Subcutaneous abdominal adipose tissue (tissue), 5 donors: ENCODE measurements at regions not wholly inside any gene's neighbourhood (a gene's known extent, or its start where the extent isn't known, plus 50 kb on each side); places are given as distances from the start of the nearest gene placed in this dataset.
"Not testable (repeated sequence)": the region's sequence is repeated elsewhere in the genome, so short reads cannot be mapped to it uniquely, and the experiment has no call there.

Experiments used
- H3K27ac ChIP-seq: one replicate; pipeline ENCODE4 v1.7.0; 2013; ENCODE audit warnings: low read depth, mild to moderate bottlenecking, inconsistent platforms, low read length, moderate library complexity
- H3K27me3 ChIP-seq, 5 donors: one replicate each; pipeline ENCODE4 v1.7.0; 2013; ENCODE audit warnings: low read length in 5 of 5, inconsistent platforms in 1 of 5; ENCODE audit not compliant: control insufficient read depth in 5 of 5, insufficient read depth in 4 of 5
- H3K36me3 ChIP-seq, 5 donors: one replicate each; pipeline ENCODE4 v1.7.0; 2013; ENCODE audit warnings: low read length in 5 of 5; ENCODE audit not compliant: control insufficient read depth in 5 of 5, insufficient read depth in 5 of 5
- H3K4me1 ChIP-seq, 5 donors: one replicate each; pipeline ENCODE4 v1.7.0; 2013; ENCODE audit warnings: low read length in 5 of 5, mild to moderate bottlenecking in 3 of 5, moderate library complexity in 1 of 5; ENCODE audit not compliant: control insufficient read depth in 5 of 5, insufficient read depth in 5 of 5
- H3K4me3 ChIP-seq, 5 donors: one replicate each; pipeline ENCODE4 v1.7.0; 2013; ENCODE audit warnings: low read length in 5 of 5, low read depth in 1 of 5
- H3K9ac ChIP-seq, 5 donors: one replicate each; pipeline ENCODE4 v1.7.0; 2013; ENCODE audit warnings: low read length in 5 of 5, mild to moderate bottlenecking in 4 of 5, moderate library complexity in 3 of 5
- H3K9me3 ChIP-seq, 5 donors: one replicate each; pipeline ENCODE4 v1.7.0; 2013; ENCODE audit warnings: low read length in 5 of 5; ENCODE audit not compliant: control insufficient read depth in 5 of 5
- donor health status: healthy.
- donor health status: healthy.
- donor health status: healthy.
- donor health status: healthy.
- donor health status: healthy.

- no peaks in the 10 kb centered on the region for H3K9me3 ChIP-seq
- no peaks in the 10 kb centered on the region for H3K27me3 ChIP-seq
- no peak overlapping the region for H3K27ac ChIP-seq
- no peak overlapping the region for H3K9ac ChIP-seq
- H3K4me1 ChIP-seq = no peaks in the 10 kb centered on the region
- H3K36me3 ChIP-seq = no peaks in the 10 kb centered on the region
- no peak overlapping the region for H3K4me3 ChIP-seq
Measured at GRCh38 chr5:87210743-87211142, 56.9 kb upstream of the RASA1 start.

- Histone ChIP-seq H3K27me3 (no peaks in the 10 kb centered on the region), H3K36me3 (no peaks in the 10 kb centered on the region), H3K9ac (no peak overlapping the region), H3K4me3 (no peak overlapping the region), H3K27ac (no peak overlapping the region), H3K9me3 (no peaks in the 10 kb centered on the region), H3K4me1 (no peaks in the 10 kb centered on the region)
Measured at GRCh38 chr5:87211676-87212075, 56.0 kb upstream of the RASA1 start.

GRCh38 chr5:87212183-87212582 is 55.5 kb upstream of the RASA1 start:
- not testable (repeated sequence) for H3K27me3 ChIP-seq, H3K4me1 ChIP-seq, H3K4me3 ChIP-seq, H3K9me3 ChIP-seq, H3K36me3 ChIP-seq, H3K9ac ChIP-seq, H3K27ac ChIP-seq

GRCh38 chr5:87217480-87217879 is 50.2 kb upstream of the RASA1 start:
- not testable (repeated sequence) for H3K27ac ChIP-seq, H3K9ac ChIP-seq, H3K36me3 ChIP-seq, H3K27me3 ChIP-seq, H3K9me3 ChIP-seq, H3K4me3 ChIP-seq, H3K4me1 ChIP-seq
